Activated effector memory CD4-positive, alpha-beta T cell treated with anti-CD3 and anti-CD28 coated beads, Interleukin-2, amount 50 U/mL, for 16 hours (primary cell): ENCODE measurements at regions not wholly inside any gene's neighbourhood (a gene's known extent, or its start where the extent isn't known, plus 50 kb on each side); places are given as distances from the start of the nearest gene placed in this dataset.

ENCODE experiments used
- DNase-seq: peaks from one replicate; pipeline ENCODE4 v3.0.0-alpha.2; 2020

GRCh38 chr2:5845798-5846330 is 153.7 kb downstream of the SOX11 start:
- DNase-seq: no peak

- DNase-seq: no peak
Measured at GRCh38 chr2:5846881-5847280, 154.7 kb downstream of the SOX11 start.

DNA sequence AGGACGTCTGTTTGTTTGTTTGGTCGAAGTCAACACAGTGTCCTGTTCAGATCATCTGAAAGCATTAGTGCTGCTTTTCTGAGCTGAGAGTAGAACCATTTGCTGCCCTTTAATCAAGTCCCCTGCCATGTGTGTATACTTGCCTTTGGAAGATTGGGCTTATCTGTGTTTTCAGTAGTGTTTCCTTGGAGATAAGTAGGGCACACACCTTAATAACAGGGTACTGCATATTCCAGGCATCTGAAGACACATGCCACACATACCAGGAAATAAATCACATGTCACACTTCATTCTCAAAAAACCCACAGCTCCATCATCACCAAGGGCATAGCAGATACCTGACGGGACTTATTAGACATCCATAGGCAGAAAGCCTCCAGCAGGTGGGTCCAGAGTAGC is 157.4 kb downstream of the SOX11 start:
- DNase-seq: no peak

DNA sequence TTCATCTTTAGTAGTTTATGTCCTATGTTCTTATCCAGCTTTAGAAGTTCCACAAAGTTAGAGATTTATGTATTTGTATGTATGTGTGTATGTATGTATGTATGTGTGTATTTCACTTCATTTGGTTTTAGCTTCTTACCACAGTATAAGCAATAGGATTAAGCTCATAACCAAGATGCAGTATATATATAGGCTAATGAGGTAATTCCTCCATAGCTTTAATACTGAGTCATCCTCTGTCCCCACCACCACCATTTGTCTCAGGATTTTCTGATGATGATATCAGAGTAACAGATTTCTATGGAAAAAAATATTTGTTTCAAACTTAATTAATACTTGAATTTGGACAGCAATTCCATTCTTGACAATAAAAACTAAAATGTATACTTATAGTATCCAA is 159.2 kb downstream of the SOX11 start:
- no peak for DNase-seq

GRCh38 chr2:5854797-5855196 is 162.6 kb downstream of the SOX11 start:
- no peak for DNase-seq

DNA sequence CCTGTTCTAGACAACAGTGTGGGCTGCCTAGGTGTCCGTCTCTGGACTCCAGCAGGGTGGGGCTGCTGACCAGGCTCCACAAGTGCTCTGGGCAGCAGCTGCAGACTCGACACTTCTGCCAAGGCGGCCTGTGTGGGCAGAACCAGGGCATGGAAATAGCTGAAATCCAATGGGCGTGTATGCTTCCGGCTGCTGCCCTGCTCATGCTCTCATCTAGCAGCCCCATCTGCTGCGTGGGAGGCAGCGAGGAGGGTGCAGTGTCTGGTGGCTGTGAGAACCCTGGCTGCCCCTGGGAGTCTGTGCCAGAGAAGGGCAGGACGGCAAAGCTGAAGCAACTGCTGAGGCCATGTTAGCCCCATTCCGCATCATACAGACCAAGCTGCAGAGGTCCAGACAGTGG is 174.9 kb downstream of the SOX11 start:
- DNase-seq: no peak

GRCh38 chr2:5868931-5869330 is 176.7 kb downstream of the SOX11 start:
- no peak for DNase-seq

DNA sequence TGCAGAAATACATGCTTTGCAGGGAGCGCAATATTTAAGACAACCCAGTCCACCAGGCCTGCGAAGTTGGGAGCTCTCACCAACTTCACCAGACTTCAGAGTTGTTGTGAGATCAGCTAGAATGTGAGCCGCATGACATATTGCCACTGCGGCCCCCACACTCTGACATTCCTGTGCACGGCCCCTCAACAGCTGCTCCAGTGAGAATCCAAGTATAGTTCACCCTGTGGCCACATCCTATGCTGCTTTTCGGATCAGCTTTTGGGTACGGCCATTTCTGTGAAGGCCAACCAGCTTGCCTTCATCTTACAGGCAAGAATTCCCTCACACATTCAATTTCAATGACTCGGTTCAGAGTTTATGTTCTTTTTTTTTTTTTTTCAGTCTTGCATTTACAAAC is 177.8 kb downstream of the SOX11 start:
- no peak for DNase-seq

GRCh38 chr2:5877360-5877759 is 185.2 kb downstream of the SOX11 start:
- DNase-seq: no peak

GRCh38 chr2:5885451-5886173 is 193.4 kb downstream of the SOX11 start:
- no peak for DNase-seq

DNA sequence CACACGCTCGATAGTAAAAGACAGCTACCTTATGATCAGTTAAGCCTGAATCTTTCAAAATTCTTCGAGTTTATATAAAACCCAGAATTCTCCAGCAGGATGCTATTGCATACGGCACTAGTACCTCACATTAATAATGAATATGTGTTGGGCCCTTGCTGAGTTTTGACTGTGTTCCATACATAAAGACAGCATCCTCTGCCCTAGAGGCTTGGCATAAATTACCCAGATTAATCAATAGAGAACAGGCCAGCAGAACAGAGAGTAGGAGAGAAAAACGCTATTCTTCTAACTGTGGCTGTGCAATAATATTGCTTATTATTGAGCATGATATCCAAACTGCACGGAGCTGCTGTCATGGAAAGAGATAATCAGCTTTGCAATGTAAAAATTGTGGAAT is 194.3 kb downstream of the SOX11 start:
- no peak for DNase-seq

- DNase-seq: no peak
Measured at GRCh38 chr2:5888126-5888525, 195.9 kb downstream of the SOX11 start.

DNA sequence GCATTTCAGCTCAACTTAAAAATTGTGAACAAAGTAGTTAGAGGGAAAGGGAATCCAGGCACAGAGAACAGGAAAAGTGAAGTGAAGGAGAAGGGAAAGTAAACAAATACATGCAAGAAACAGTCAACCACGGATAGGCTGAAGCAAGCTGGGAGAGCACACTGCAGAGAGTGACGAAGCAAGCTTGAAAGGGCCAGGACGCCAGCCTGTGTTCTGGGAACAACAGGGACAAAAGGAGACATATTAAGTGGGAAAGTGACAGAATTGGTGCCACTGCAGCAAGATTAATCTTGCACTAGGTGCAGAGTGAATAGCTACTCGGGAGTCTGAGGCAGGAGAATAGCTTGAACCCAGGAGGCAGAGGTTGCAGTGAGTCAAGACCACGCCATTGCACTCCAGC is 197.3 kb downstream of the SOX11 start:
- no peak for DNase-seq

DNA sequence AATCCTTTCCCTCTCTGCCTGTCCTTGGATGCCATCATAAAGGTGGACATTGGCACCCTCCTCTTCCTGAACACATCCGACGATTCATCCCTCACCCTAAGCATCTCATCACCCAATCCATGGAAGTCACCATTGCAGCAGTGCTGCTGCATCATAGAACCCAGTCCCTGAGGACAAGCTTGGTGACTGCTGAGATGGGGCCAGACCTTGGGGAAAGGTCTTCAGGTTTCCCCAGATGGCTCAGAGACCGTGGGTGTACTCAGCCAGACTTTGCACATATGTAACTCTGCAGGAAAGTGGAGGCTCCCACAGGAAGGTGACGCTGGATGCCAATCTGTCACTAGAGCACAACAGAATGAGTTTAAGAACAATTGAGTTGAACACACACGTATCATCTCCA is 202.2 kb downstream of the SOX11 start:
- DNase-seq: no peak

DNA sequence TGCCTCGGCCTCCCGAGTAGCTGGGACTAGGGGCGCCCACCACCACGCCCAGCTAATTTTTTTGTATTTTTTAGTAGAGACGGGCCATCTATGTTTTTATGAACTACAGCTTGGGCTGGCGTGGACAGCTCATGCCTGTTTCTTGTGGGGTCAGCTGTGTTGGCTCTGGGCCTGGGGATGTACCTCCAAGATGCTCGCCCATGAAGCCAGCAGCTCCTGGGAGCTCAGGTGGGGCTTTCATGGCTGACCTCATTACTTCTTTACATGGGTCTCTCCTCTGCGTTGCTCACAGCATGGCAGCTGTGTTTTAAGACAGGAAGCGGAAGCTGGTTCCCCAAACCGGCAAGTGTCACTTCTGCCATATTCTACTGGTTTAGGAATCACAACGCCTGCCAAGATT is 203.1 kb downstream of the SOX11 start:
- DNase-seq: no peak

DNA sequence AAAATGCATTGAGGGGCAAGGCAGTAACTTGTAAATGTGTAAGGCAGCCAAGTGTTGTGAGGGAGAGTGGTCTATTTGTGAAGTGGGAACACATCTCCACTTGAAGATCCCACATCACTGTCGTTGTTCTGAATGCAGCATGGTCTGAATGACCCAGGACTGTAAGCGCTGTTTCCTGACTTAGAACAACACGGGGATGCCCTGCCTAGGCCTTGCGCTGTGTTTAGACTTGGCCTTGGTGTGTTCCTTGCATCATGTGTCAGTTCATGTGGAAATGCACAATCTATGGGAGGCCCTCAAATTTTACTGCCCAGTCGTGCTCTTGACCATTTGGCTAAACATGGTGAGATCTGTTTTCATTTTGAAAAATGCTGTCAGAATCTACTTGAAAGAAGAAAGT is 205.1 kb downstream of the SOX11 start:
- DNase-seq: no peak

- DNase-seq: no peak
Measured at GRCh38 chr2:5898667-5899066, 206.5 kb downstream of the SOX11 start.

- DNase-seq: no peak
Measured at GRCh38 chr2:5905661-5906060, 213.5 kb downstream of the SOX11 start.

DNA sequence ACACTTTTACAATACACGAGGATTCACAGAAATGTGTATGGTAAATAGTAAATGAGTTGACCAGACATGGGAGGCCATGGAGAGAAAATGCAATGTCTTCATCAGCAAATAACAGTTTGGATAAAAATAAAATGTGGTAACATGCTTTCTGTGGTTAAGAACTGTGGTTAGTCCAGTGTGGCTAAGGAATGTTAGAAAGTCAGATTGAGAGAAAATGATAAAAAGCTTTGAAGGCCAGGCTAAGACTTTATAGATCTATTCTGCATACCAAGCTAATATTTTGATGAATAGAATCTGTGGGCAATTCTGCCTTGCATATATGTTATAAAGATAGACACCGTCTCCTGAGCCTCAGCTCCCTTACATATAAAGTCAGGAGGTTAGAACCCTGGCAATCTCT is 215.9 kb downstream of the SOX11 start:
- no peak for DNase-seq

- DNase-seq: no peak
Measured at GRCh38 chr2:5911718-5912117, 219.5 kb downstream of the SOX11 start.

DNA sequence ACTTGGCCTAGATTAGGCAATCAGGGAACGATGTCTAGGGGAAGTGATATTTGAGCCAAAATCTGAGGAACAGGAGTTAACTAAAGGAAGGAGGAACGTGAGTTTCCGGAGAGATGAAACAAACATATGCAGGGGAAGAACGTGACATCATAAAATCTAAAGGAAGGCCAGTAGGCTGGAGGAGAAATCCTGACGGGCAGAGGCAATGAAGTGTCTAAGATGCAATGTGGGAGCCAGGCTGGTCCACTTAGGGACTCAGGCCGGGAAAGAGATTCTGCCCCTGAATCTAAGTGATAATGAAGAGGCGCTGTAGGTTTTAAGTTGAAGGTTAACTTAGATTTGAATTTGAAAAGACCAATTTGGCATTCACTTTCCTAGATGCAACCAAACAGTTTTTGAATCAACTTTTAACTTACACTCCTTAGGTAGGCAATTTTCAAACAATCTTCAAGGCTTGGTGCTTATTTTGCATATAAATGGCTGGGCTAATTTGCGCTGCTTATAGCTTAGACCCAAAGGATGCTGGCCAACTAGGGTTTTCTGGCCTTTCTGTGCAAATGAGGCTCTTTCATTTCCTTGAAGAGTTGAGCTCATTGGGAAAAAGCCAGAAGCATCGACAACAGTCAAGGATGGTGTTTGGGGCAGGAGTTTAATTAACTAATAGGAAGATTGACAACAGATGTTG is 221.7 kb downstream of the SOX11 start:
- no peak for DNase-seq

DNA sequence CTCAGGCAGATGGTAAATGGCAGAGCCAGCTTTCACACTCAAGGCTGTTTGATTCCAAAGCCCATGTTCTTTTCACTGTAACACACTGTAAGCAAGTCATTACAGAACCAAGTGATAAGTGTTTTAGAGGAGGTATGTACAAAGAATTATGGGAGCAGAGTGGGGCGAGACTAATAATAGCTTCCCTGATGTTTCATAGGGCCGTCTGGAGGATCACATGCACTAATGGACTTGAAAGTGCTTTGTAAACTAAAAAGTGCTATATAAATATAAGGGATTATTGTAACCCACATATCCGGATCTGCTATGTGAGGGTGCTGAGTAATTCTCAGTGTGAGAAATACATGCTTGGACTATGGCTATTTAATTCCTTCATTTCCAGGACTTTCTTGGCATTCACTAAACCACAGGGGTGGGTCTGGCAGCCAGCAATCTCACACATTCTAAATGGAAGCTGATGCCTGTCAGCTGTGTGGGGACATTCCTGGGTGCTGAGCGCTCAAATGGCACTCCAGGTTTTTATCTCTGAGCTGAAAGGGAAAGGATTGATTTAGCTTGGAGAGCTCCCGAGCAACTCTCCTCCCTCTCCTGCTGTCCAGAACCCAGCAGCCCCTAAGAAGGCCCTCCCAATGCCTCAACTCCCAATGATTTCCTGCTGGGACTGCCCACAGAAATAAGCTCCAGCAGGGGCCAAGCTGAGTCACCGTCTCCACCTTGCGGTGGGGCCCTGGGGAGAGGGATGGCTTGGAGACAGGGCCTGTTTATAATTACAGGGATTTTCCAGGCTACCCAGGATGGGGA is 222.8 kb downstream of the SOX11 start:
- DNase-seq: no peak

DNA sequence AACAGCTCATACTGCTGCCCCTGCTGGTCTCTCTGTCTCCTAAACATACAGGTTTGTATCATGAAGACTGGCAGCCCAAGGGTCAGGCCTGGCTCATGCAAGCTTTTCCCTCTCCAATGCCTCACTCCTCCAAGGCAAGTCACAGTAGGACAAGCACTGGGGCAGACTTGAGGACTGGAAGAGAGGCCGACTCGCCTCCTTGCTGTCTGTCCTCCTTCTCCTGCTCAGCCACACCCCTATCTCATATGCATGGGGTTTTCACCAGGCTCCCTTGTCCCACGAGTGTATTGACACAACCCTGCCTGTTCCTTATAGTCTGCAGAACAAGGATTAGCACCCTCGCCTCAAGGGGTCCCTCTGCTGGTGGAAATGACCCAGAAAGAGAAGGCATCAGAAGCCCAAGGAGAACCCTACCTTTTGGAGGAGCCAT is 223.7 kb downstream of the SOX11 start:
- DNase-seq: no peak
